ENCODE measurements at regions not wholly inside any gene's neighbourhood (a gene's known extent, or its start where the extent isn't known, plus 50 kb on each side); places are given as distances from the start of the nearest gene placed in this dataset.

- Histone ChIP-seq H3K4me3 (no peak overlapping the region), H3K27me3 (ENCODE audit: low read depth) (no peaks in the 10 kb centered on the region), H3K4me1 (no peaks in the 10 kb centered on the region), H3K36me3 (replicated peaks) (no peaks in the 10 kb centered on the region), H3K9me3 (no peaks in the 10 kb centered on the region)
- DNase-seq (ENCODE audit: low spot score in 2 of 2): no peak
- in situ Hi-C loops (cut with MboI; ENCODE audit: low sequenced_read_pairs): no loop called here
These were observed 875.8 kb upstream of the SLIT2 start for GRCh38 chr4:19375931-19376330.

GRCh38 chr4:19375136-19375804 is 876.4 kb upstream of the SLIT2 start:
- in situ Hi-C loops (cut with MboI; ENCODE audit: low sequenced_read_pairs): no loop called here
- Histone ChIP-seq H3K36me3 (replicated peaks) (no peaks in the 10 kb centered on the region), H3K4me3 (no peak overlapping the region), H3K9me3 (no peaks in the 10 kb centered on the region), H3K27me3 (ENCODE audit: low read depth) (no peaks in the 10 kb centered on the region), H3K4me1 (no peaks in the 10 kb centered on the region)
- DNase-seq (ENCODE audit: low spot score in 2 of 2): no peak

DNA sequence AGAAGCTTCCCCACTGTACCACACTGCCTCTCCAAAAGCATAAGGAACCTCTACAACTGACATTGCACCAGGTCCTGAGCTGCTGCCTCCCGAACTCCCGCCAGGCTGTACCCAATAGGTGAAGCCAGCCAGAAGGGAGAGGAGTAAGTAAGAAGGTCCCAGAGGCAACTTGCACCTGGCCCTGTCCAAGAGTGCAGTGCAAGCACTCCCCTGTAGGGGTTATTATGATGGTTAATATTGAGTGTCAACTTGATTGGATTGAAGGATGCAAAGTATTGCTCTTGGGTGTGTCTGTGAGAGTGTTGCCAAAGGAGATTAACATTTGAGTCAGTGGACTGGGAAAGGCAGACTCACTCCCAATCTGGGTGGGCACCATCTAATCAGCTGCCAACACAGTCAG is 879.3 kb upstream of the SLIT2 start:
- DNase-seq (ENCODE audit: low spot score in 2 of 2): no peak

GRCh38 chr4:19368800-19369199 is 882.9 kb upstream of the SLIT2 start:
- no peak for DNase-seq (ENCODE audit: low spot score in 2 of 2)

More for the DNA sequence above, 879.3 kb upstream of the SLIT2 start:
- H3K36me3 ChIP-seq (replicated peaks): no peaks in the 10 kb centered on the region
- in situ Hi-C loops (cut with MboI; ENCODE audit: low sequenced_read_pairs): no loop called here
- H3K9me3 ChIP-seq: no peaks in the 10 kb centered on the region
- no peak overlapping the region for H3K4me3 ChIP-seq
- H3K4me1 ChIP-seq: no peaks in the 10 kb centered on the region
- no peaks in the 10 kb centered on the region for H3K27me3 ChIP-seq (ENCODE audit: low read depth)

GRCh38 chr4:19366916-19367315 is 884.8 kb upstream of the SLIT2 start:
- Histone ChIP-seq H3K4me1 (no peaks in the 10 kb centered on the region), H3K27me3 (ENCODE audit: low read depth) (no peaks in the 10 kb centered on the region), H3K9me3 (no peaks in the 10 kb centered on the region), H3K4me3 (no peak overlapping the region), H3K36me3 (replicated peaks) (no peaks in the 10 kb centered on the region)
- DNase-seq (ENCODE audit: low spot score in 2 of 2): no peak
- in situ Hi-C loops (cut with MboI; ENCODE audit: low sequenced_read_pairs): no loop called here

More at GRCh38 chr4:19368800-19369199, 882.9 kb upstream of the SLIT2 start:
- in situ Hi-C loops (cut with MboI; ENCODE audit: low sequenced_read_pairs): no loop called here
- Histone ChIP-seq H3K9me3 (no peaks in the 10 kb centered on the region), H3K36me3 (replicated peaks) (no peaks in the 10 kb centered on the region), H3K4me1 (no peaks in the 10 kb centered on the region), H3K4me3 (no peak overlapping the region), H3K27me3 (ENCODE audit: low read depth) (no peaks in the 10 kb centered on the region)

GRCh38 chr4:19358015-19358414 is 893.7 kb upstream of the SLIT2 start:
- DNase-seq (ENCODE audit: low spot score in 2 of 2): no peak
- Histone ChIP-seq H3K9me3 (no peaks in the 10 kb centered on the region), H3K27me3 (ENCODE audit: low read depth) (no peaks in the 10 kb centered on the region), H3K4me1 (no peaks in the 10 kb centered on the region), H3K4me3 (no peak overlapping the region), H3K36me3 (replicated peaks) (no peaks in the 10 kb centered on the region)
- in situ Hi-C loops (cut with MboI; ENCODE audit: low sequenced_read_pairs): no loop called here

- no peak overlapping the region for H3K4me3 ChIP-seq
- in situ Hi-C loops (cut with MboI; ENCODE audit: low sequenced_read_pairs): no loop called here
- no peaks in the 10 kb centered on the region for H3K9me3 ChIP-seq
- H3K4me1 ChIP-seq: no peaks in the 10 kb centered on the region
- H3K27me3 ChIP-seq (ENCODE audit: low read depth): no peaks in the 10 kb centered on the region
- no peak for DNase-seq (ENCODE audit: low spot score in 2 of 2)
- H3K36me3 ChIP-seq (replicated peaks): no peaks in the 10 kb centered on the region
These were observed 902.3 kb upstream of the SLIT2 start for GRCh38 chr4:19349416-19349815.

GRCh38 chr4:19348746-19349145 is 903.0 kb upstream of the SLIT2 start:
- in situ Hi-C loops (cut with MboI; ENCODE audit: low sequenced_read_pairs): no loop called here
- H3K36me3 ChIP-seq (replicated peaks): no peaks in the 10 kb centered on the region
- H3K4me1 ChIP-seq: no peaks in the 10 kb centered on the region
- H3K27me3 ChIP-seq (ENCODE audit: low read depth): no peaks in the 10 kb centered on the region
- H3K9me3 ChIP-seq: no peaks in the 10 kb centered on the region
- DNase-seq (ENCODE audit: low spot score in 2 of 2): no peak
- H3K4me3 ChIP-seq: no peak overlapping the region

DNA sequence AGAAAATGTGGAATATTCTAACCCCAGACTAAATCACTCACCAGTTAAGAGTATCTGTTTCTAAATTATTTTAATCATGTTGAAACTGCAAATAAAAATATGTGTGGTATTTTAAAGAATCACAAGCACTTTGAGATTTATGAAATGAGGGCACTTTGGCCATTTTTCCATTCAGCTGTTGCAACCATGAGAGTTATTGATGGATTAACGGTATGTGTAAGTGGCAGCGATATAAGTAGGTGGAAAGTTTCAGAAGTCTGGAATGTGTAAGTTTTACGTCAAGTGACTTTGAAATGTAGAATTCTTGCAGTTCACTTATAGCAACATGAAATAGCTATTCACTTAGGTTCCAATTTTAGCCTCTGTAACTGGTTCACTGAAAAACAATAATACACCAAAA is 905.1 kb upstream of the SLIT2 start:
- in situ Hi-C loops (cut with MboI; ENCODE audit: low sequenced_read_pairs): no loop called here
- Histone ChIP-seq H3K4me3 (no peak overlapping the region), H3K4me1 (no peaks in the 10 kb centered on the region), H3K27me3 (ENCODE audit: low read depth) (no peaks in the 10 kb centered on the region), H3K36me3 (replicated peaks) (no peaks in the 10 kb centered on the region), H3K9me3 (no peaks in the 10 kb centered on the region)
- no peak for DNase-seq (ENCODE audit: low spot score in 2 of 2)

GRCh38 chr4:19329631-19330030 is 922.1 kb upstream of the SLIT2 start:
- Histone ChIP-seq H3K4me3 (no peak overlapping the region), H3K4me1 (no peaks in the 10 kb centered on the region), H3K27me3 (ENCODE audit: low read depth) (no peaks in the 10 kb centered on the region), H3K9me3 (no peaks in the 10 kb centered on the region), H3K36me3 (replicated peaks) (no peaks in the 10 kb centered on the region)
- in situ Hi-C loops (cut with MboI; ENCODE audit: low sequenced_read_pairs): no loop called here
- no peak for DNase-seq (ENCODE audit: low spot score in 2 of 2)

DNA sequence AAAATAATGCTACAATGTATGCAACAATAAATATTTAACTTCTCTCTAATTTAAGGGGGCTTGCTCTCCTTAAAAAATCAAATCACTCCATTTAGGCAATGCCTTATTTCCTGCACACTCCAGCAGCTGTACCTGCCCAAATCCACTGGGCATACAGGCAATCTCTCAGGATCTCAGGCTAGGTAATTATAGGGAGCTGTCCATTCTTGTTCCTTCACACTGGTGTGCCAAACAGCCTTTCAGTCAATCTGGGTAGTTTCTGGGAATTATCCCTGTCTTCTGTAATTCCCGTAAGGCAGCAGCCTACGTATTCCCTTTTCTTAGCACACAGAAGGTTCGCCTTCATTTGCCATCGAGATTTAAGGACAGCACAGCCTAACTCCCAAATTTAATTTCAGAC is 922.6 kb upstream of the SLIT2 start:
- Histone ChIP-seq H3K4me3 (no peak overlapping the region), H3K27me3 (ENCODE audit: low read depth) (no peaks in the 10 kb centered on the region), H3K4me1 (no peaks in the 10 kb centered on the region), H3K9me3 (no peaks in the 10 kb centered on the region), H3K36me3 (replicated peaks) (no peaks in the 10 kb centered on the region)
- in situ Hi-C loops (cut with MboI; ENCODE audit: low sequenced_read_pairs): no loop called here
- DNase-seq (ENCODE audit: low spot score in 2 of 2): no peak

DNA sequence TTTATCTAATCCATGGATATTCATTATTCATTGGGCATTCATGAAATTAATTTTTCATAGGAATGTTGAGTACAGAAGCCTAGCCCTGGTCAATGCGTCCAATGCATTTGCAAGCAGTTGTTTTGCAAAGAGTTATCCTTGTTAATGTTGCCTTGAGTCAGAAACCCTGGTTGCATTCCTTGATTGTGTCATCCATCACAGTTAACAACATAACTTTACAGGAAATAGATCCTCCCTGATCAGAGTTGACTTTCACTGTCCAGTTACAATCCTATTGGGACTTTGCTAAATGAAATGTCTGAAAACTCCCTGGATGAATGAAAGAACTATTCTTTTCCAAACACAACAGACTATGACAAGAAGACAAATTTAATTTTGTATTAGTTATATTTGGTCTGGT is 924.3 kb upstream of the SLIT2 start:
- Histone ChIP-seq H3K27me3 (ENCODE audit: low read depth) (no peaks in the 10 kb centered on the region), H3K4me3 (no peak overlapping the region), H3K9me3 (no peaks in the 10 kb centered on the region), H3K4me1 (no peaks in the 10 kb centered on the region), H3K36me3 (replicated peaks) (no peaks in the 10 kb centered on the region)
- in situ Hi-C loops (cut with MboI; ENCODE audit: low sequenced_read_pairs): no loop called here
- DNase-seq (ENCODE audit: low spot score in 2 of 2): no peak

DNA sequence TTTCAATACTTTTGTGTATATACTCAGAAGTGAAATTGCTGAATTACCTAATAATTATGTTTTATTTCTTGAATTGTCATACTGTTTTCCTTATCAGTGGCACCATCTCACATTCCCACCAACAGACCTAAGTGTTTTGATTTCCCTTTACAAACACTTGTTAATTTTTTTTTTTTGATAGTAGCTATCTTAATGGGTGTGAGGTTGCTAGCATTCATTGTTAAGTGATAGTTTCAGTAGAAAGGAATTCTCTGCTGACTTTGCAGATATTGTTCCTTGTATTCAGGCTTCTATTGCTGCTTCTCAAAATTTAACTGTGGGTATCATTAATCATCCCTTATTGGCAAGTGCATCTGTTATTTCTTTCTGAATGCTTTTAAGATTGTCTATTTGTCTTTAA is 927.5 kb upstream of the SLIT2 start:
- no peak for DNase-seq (ENCODE audit: low spot score in 2 of 2)
- no peaks in the 10 kb centered on the region for H3K36me3 ChIP-seq (replicated peaks)

DNA sequence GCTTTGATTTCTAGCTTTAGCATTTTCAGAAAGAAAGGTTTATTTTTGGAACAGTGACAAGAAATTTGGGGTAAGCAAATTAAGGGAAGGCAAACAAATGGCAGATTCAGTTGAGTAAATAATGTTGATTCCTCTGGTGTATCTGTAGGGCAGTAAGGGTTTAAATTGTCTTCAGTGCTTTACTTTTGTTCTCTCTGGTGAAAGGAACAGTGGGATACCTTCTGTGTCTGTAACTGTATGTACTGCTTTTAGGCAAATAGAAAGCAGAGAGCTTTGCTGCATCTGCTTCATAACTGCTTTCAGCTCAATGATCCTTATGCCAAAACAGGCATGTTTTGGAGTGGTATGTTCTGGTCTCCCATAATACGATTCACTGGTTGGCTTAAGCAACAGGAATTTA is 932.1 kb upstream of the SLIT2 start:
- no peak overlapping the region for H3K4me3 ChIP-seq
- in situ Hi-C loops (cut with MboI; ENCODE audit: low sequenced_read_pairs): no loop called here
- H3K36me3 ChIP-seq (replicated peaks): no peaks in the 10 kb centered on the region
- DNase-seq (ENCODE audit: low spot score in 2 of 2): no peak
- no peaks in the 10 kb centered on the region for H3K4me1 ChIP-seq
- no peaks in the 10 kb centered on the region for H3K9me3 ChIP-seq
- no peaks in the 10 kb centered on the region for H3K27me3 ChIP-seq (ENCODE audit: low read depth)

More for the DNA sequence above, 927.5 kb upstream of the SLIT2 start:
- Histone ChIP-seq H3K9me3 (no peaks in the 10 kb centered on the region), H3K27me3 (ENCODE audit: low read depth) (no peaks in the 10 kb centered on the region), H3K4me3 (no peak overlapping the region), H3K4me1 (no peaks in the 10 kb centered on the region)
- in situ Hi-C loops (cut with MboI; ENCODE audit: low sequenced_read_pairs): no loop called here

GRCh38 chr4:19317377-19317776 is 934.3 kb upstream of the SLIT2 start:
- in situ Hi-C loops (cut with MboI; ENCODE audit: low sequenced_read_pairs): no loop called here
- DNase-seq (ENCODE audit: low spot score in 2 of 2): no peak

More at GRCh38 chr4:19317377-19317776, 934.3 kb upstream of the SLIT2 start:
- Histone ChIP-seq H3K36me3 (replicated peaks) (no peaks in the 10 kb centered on the region), H3K9me3 (no peaks in the 10 kb centered on the region), H3K4me3 (no peak overlapping the region), H3K4me1 (no peaks in the 10 kb centered on the region), H3K27me3 (ENCODE audit: low read depth) (no peaks in the 10 kb centered on the region)
